ENCODE measurements at regions not wholly inside any gene's neighbourhood (a gene's known extent, or its start where the extent isn't known, plus 50 kb on each side); places are given as distances from the start of the nearest gene placed in this dataset.

- no peak for ATAC-seq
- TF ChIP-seq OSR1 (CRISPR knock-in tag; IDR thresholded peaks at IDR 0.05) (no peak), TCF4 (CRISPR knock-in tag; IDR thresholded peaks at IDR 0.05; ENCODE audit: borderline replicate concordance) (no peak), TOX (CRISPR knock-in tag; IDR thresholded peaks at IDR 0.05; ENCODE audit: borderline replicate concordance) (no peak), CSRNP3 (CRISPR knock-in tag; IDR thresholded peaks at IDR 0.05) (no peak), POU6F1 (CRISPR knock-in tag; IDR thresholded peaks at IDR 0.05; ENCODE audit: borderline replicate concordance, low read depth) (no peak), ISL1 (CRISPR knock-in tag; IDR thresholded peaks at IDR 0.05) (no peak), RARB (CRISPR knock-in tag; IDR thresholded peaks at IDR 0.05) (no peak), GLIS3 (CRISPR knock-in tag; IDR thresholded peaks at IDR 0.05) (no peak), CSDC2 (CRISPR knock-in tag; IDR thresholded peaks at IDR 0.05) (no peak), ZC3H10 (CRISPR knock-in tag; IDR thresholded peaks at IDR 0.05) (no peak), ZFP30 (CRISPR knock-in tag; IDR thresholded peaks at IDR 0.05) (no peak), ZNF565 (CRISPR knock-in tag; conservative IDR thresholded peaks at IDR 0.05; ENCODE audit: low read depth) (no peak), ZFP3 (CRISPR knock-in tag; IDR thresholded peaks at IDR 0.05) (no peak)
Observed at GRCh38 chr2:175449616-175450015, 268.1 kb upstream of the ATP5MC3 start.

- TF ChIP-seq ZFP3 (CRISPR knock-in tag; IDR thresholded peaks at IDR 0.05) (no peak), PATZ1 (CRISPR knock-in tag; IDR thresholded peaks at IDR 0.05; ENCODE audit: borderline replicate concordance) (no peak), OSR1 (CRISPR knock-in tag; IDR thresholded peaks at IDR 0.05) (no peak), CSRNP3 (CRISPR knock-in tag; IDR thresholded peaks at IDR 0.05) (no peak), ARNTL (CRISPR knock-in tag; IDR thresholded peaks at IDR 0.05; ENCODE audit: borderline replicate concordance, low read depth) (no peak), ISL1 (CRISPR knock-in tag; IDR thresholded peaks at IDR 0.05) (no peak), TOX (CRISPR knock-in tag; IDR thresholded peaks at IDR 0.05; ENCODE audit: borderline replicate concordance) (no peak), ZNF8 (CRISPR knock-in tag; IDR thresholded peaks at IDR 0.05) (no peak), TCF4 (CRISPR knock-in tag; IDR thresholded peaks at IDR 0.05; ENCODE audit: borderline replicate concordance) (no peak), TSHZ2 (CRISPR knock-in tag; IDR thresholded peaks at IDR 0.05) (no peak), ESRRG (CRISPR knock-in tag; IDR thresholded peaks at IDR 0.05) (no peak), ZNF565 (CRISPR knock-in tag; conservative IDR thresholded peaks at IDR 0.05; ENCODE audit: low read depth) (no peak), GLIS3 (CRISPR knock-in tag; IDR thresholded peaks at IDR 0.05) (no peak), CSDC2 (CRISPR knock-in tag; IDR thresholded peaks at IDR 0.05) (no peak), CREB5 (CRISPR knock-in tag; IDR thresholded peaks at IDR 0.05; ENCODE audit: low read depth) (no peak), RARB (CRISPR knock-in tag; IDR thresholded peaks at IDR 0.05) (no peak), SNAI2 (CRISPR knock-in tag; IDR thresholded peaks at IDR 0.05) (no peak), ZNF70 (CRISPR knock-in tag; IDR thresholded peaks at IDR 0.05) (no peak)
- no peak for ATAC-seq
Observed at GRCh38 chr2:175446201-175446600, 264.7 kb upstream of the ATP5MC3 start.
